Right lobe of liver (tissue), 4 donors: ENCODE measurements at regions not wholly inside any gene's neighbourhood (a gene's known extent, or its start where the extent isn't known, plus 50 kb on each side); places are given as distances from the start of the nearest gene placed in this dataset.

Experiments
- POLR2A ChIP-seq: fragments of 450-650 bp; IDR thresholded peaks from one replicate; pipeline ENCODE4 v1.6.1; 2017; ENCODE audit warnings: antibody characterized with exemption, mild to moderate bottlenecking
- TF ChIP-seq, protein P1 (sequence below), 4 donors: fragments of 200-600 bp in 3 of 4; fragments of 450-650 bp in 1 of 4; IDR thresholded peaks; one replicate each; pipeline versions ENCODE4 v1.5.1 to v1.8.0; 2016 to 2022; ENCODE audit warnings: antibody characterized with exemption in 4 of 4, mild to moderate bottlenecking in 2 of 4
- donor health status: DM: no; HTN: no; CAD: no.
- donor health status: DM: no; HTN: no; CAD: no.
- donor health status: DM: no; HTN: yes; CAD: no.

DNA sequence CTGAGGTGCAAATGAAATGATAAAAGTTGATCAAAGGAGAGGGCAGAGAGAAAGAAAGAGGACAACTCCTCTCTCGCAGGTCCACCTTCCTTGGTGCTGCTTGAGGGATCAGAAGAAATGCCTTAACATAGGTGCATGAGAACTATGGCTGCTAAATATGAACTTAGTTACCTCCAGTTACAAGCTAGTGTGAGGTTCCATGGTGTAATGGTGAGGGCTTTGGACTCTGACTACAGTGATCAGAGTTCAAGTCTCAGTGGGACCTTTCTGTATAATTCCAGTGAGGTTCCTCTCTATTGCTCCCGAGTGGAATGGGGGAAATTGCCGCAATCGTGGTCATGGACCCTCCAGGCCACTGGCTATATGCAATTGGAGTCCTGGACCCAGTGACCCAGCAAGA is 387.3 kb downstream of the FAM72C start:
- TF ChIP-seq, protein P1, sequence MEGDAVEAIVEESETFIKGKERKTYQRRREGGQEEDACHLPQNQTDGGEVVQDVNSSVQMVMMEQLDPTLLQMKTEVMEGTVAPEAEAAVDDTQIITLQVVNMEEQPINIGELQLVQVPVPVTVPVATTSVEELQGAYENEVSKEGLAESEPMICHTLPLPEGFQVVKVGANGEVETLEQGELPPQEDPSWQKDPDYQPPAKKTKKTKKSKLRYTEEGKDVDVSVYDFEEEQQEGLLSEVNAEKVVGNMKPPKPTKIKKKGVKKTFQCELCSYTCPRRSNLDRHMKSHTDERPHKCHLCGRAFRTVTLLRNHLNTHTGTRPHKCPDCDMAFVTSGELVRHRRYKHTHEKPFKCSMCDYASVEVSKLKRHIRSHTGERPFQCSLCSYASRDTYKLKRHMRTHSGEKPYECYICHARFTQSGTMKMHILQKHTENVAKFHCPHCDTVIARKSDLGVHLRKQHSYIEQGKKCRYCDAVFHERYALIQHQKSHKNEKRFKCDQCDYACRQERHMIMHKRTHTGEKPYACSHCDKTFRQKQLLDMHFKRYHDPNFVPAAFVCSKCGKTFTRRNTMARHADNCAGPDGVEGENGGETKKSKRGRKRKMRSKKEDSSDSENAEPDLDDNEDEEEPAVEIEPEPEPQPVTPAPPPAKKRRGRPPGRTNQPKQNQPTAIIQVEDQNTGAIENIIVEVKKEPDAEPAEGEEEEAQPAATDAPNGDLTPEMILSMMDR (IDR thresholded peaks at IDR 0.05): no peak
- no peak for TF ChIP-seq POLR2A
